Gastroesophageal sphincter (tissue), 4 donors: ENCODE measurements at regions not wholly inside any gene's neighbourhood (a gene's known extent, or its start where the extent isn't known, plus 50 kb on each side); places are given as distances from the start of the nearest gene placed in this dataset.

Experiments
- ATAC-seq: fragments of 150-250 bp; one replicate; pipeline ENCODE4 v1.9.1; 2016; ENCODE audit warnings: mild to moderate bottlenecking, moderate library complexity
- H3K27ac ChIP-seq, 4 donors: fragments of 200-600 bp; sonication (generic) in 3 of 4; 1 replicate in 3 of 4; 2 replicates in 1 of 4; pipeline ENCODE4 v1.5.1; 2016 to 2019
- H3K27me3 ChIP-seq: fragments of 200-600 bp; sonication (generic); one replicate; pipeline ENCODE4 v1.5.1; 2019
- H3K36me3 ChIP-seq, 2 donors: fragments of 200-600 bp; sonication (generic); one replicate each; pipeline ENCODE4 v1.5.1; 2019; ENCODE audit warnings: control low read depth in 1 of 2
- H3K4me1 ChIP-seq, 3 donors: fragments of 200-600 bp; sonication (generic); 1 replicate in 2 of 3; 2 replicates in 1 of 3; pipeline ENCODE4 v1.5.1; 2016 to 2019; ENCODE audit warnings: control low read depth in 2 of 3
- H3K4me3 ChIP-seq, 2 donors: fragments of 200-600 bp; sonication (generic); one replicate each; pipeline ENCODE4 v1.5.1; 2019; ENCODE audit warnings: mild to moderate bottlenecking in 1 of 2, moderate library complexity in 1 of 2
- H3K9me3 ChIP-seq, 3 donors: fragments of 200-600 bp; sonication (generic); one replicate each; pipeline ENCODE4 v1.5.1; 2017 to 2019; ENCODE audit warnings: control low read depth in 2 of 3
- EP300 ChIP-seq: sonication (generic); formaldehyde crosslinking; IDR thresholded peaks from one replicate; pipeline ENCODE4 v1.6.1; 2017; ENCODE audit warnings: antibody characterized with exemption, mild to moderate bottlenecking
- POLR2A ChIP-seq, 2 donors: fragments of 450-650 bp; IDR thresholded peaks; one replicate each; pipeline ENCODE4 v1.6.1; 2017; ENCODE audit warnings: antibody characterized with exemption in 2 of 2, mild to moderate bottlenecking in 2 of 2, moderate library complexity in 1 of 2
- POLR2AphosphoS5 ChIP-seq: sonication (generic); formaldehyde crosslinking; IDR thresholded peaks from one replicate; pipeline ENCODE4 v1.6.1; 2017; ENCODE audit warnings: antibody characterized with exemption
- WGBS, 2 donors: methylation state at CpG; one replicate each; pipeline ENCODE4 v1.1.5; 2018; ENCODE audit warnings: low coverage in 1 of 2; 5-methylcytosine and 5-hydroxymethylcytosine counted together
- TF ChIP-seq, protein P1 (sequence below), 4 experiments: fragments of 200-600 bp in 2 of 4; fragments of 450-650 bp in 2 of 4; sonication (generic) in 1 of 4; IDR thresholded peaks; one replicate each; pipeline ENCODE4 v1.5.1; 2017 to 2019; ENCODE audit warnings: antibody characterized with exemption in 4 of 4, mild to moderate bottlenecking in 2 of 4, moderate library complexity in 2 of 4

DNA sequence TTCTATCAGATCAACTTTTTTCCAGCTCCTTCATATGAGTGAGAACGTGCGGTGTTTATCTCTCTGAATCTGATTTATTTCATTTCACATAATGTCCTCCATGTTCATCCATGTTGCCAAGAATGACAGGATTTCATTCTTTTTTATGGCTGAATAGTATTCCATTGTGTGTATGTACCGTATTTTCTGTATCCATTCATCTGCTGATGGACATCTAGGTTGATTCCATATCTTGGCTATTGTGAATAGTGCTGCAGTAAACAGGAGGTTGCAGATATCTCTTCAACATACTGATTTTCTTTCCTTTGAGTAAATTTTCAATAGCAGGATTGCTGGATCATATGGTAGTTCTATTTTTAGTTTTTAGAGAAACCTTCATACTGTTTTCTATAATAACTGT is 388.5 kb downstream of the DCDC2C start:
- TF ChIP-seq EP300 (no peak), POLR2AphosphoS5 (no peak), POLR2A (IDR thresholded peaks at IDR 0.05) (no peak)
- TF ChIP-seq, protein P1, sequence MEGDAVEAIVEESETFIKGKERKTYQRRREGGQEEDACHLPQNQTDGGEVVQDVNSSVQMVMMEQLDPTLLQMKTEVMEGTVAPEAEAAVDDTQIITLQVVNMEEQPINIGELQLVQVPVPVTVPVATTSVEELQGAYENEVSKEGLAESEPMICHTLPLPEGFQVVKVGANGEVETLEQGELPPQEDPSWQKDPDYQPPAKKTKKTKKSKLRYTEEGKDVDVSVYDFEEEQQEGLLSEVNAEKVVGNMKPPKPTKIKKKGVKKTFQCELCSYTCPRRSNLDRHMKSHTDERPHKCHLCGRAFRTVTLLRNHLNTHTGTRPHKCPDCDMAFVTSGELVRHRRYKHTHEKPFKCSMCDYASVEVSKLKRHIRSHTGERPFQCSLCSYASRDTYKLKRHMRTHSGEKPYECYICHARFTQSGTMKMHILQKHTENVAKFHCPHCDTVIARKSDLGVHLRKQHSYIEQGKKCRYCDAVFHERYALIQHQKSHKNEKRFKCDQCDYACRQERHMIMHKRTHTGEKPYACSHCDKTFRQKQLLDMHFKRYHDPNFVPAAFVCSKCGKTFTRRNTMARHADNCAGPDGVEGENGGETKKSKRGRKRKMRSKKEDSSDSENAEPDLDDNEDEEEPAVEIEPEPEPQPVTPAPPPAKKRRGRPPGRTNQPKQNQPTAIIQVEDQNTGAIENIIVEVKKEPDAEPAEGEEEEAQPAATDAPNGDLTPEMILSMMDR (IDR thresholded peaks at IDR 0.05) = no peak
- Histone ChIP-seq H3K27me3 (peaks cover 6% of the 10 kb centered on the region), H3K36me3 (no peaks in the 10 kb centered on the region), H3K4me3 (no peak overlapping the region), H3K4me1 (no peaks in the 10 kb centered on the region), H3K27ac (no peak overlapping the region), H3K9me3 (no peaks in the 10 kb centered on the region)
- whole genome bisulfite sequencing, 2 donors = 81 to 100% methylated on average over 1 to 3 of the region's 3 CpGs
- no peak for ATAC-seq

DNA sequence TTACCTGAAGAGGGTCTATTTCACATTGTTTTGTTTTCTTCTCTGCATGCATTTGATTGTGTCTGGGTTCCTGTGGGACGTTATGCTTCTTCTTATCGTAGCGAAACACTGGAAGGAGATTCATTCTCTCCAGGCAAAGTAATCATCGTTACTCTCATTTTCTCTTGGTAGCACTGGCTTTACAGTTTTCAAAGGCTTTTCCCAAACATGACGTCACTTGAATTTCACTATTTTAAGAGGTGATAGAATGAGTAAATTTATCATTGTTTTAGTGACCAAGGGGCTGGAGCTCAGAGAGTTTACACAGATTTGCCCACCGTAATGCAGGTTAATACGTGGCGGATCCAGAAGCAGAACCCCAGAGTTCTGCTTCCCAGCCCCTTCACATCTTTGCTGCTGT is 391.4 kb downstream of the DCDC2C start:
- H3K27ac ChIP-seq = no peak overlapping the region
- H3K36me3 ChIP-seq = no peaks in the 10 kb centered on the region
- WGBS, 2 donors = 88 to 90% methylated on average over 7 to 8 of the region's 8 CpGs
- no peaks in the 10 kb centered on the region for H3K9me3 ChIP-seq
- no peak for ATAC-seq
- TF ChIP-seq EP300 (no peak), POLR2A (IDR thresholded peaks at IDR 0.05) (no peak), POLR2AphosphoS5 (no peak)
- TF ChIP-seq, protein P1 (IDR thresholded peaks at IDR 0.05) = no peak
- H3K27me3 ChIP-seq = peaks cover 6% of the 10 kb centered on the region
- H3K4me1 ChIP-seq = no peaks in the 10 kb centered on the region
- no peak overlapping the region for H3K4me3 ChIP-seq

- Histone ChIP-seq H3K9me3 (no peaks in the 10 kb centered on the region), H3K27me3 (peaks cover 6% of the 10 kb centered on the region), H3K36me3 (no peaks in the 10 kb centered on the region), H3K27ac (no peak overlapping the region), H3K4me3 (no peak overlapping the region), H3K4me1 (no peaks in the 10 kb centered on the region)
- ATAC-seq = no peak
- WGBS, 2 donors = 78 to 79% methylated on average over 7 of the region's 7 CpGs
- TF ChIP-seq, protein P1 (IDR thresholded peaks at IDR 0.05) = no peak
- TF ChIP-seq POLR2AphosphoS5 = no peak
- no peak for TF ChIP-seq EP300
- no peak for TF ChIP-seq POLR2A (IDR thresholded peaks at IDR 0.05)
Measured at GRCh38 chr2:4096978-4097766, 393.8 kb downstream of the DCDC2C start.

DNA sequence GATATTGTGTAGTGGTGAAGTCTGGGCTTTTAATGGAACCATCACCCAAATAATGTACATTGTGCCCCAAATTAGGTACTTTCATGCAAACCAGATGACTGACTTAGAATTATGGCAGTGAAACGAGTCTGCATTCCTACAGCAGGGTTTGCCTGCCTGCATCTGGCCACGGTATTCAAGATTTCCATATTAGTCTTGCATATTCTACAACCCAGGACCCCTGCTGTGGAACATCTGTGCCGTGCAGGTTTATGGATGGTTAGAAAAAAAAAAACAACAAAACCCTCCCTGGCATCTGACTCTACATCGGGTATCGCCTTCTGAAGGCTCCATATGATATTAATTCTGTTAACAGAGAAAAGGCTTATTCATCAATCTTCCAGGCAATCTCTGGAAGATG is 394.8 kb downstream of the DCDC2C start:
- Histone ChIP-seq H3K36me3 (no peaks in the 10 kb centered on the region), H3K4me3 (no peak overlapping the region), H3K9me3 (no peaks in the 10 kb centered on the region), H3K27me3 (peaks cover 6% of the 10 kb centered on the region), H3K4me1 (no peaks in the 10 kb centered on the region), H3K27ac (no peak overlapping the region)
- TF ChIP-seq, protein P1 (IDR thresholded peaks at IDR 0.05) = no peak
- TF ChIP-seq POLR2A (IDR thresholded peaks at IDR 0.05) (no peak), POLR2AphosphoS5 (no peak), EP300 (no peak)
- no peak for ATAC-seq
- 63 to 82% methylated on average over 3 to 4 of the region's 5 CpGs for WGBS, 2 donors

- no peaks in the 10 kb centered on the region for H3K4me1 ChIP-seq
- no peak for TF ChIP-seq POLR2AphosphoS5
- no peak for TF ChIP-seq POLR2A (IDR thresholded peaks at IDR 0.05)
- no peaks in the 10 kb centered on the region for H3K27me3 ChIP-seq
- H3K9me3 ChIP-seq = no peaks in the 10 kb centered on the region
- no peak overlapping the region for H3K4me3 ChIP-seq
- no peak overlapping the region for H3K27ac ChIP-seq
- 57 to 60% methylated on average over 2 of the region's 2 CpGs for WGBS, 2 donors
- no peaks in the 10 kb centered on the region for H3K36me3 ChIP-seq
- no peak for ATAC-seq
Measured at GRCh38 chr2:4101936-4102335, 398.6 kb downstream of the DCDC2C start.
